SK-N-SH treated with all-trans-retinoic acid at 6 μM for 48 hours (cell line): ENCODE measurements at regions not wholly inside any gene's neighbourhood (a gene's known extent, or its start where the extent isn't known, plus 50 kb on each side); places are given as distances from the start of the nearest gene placed in this dataset.

ENCODE experiments used
- ATAC-seq: fragments of 200-7000 bp; cut with Tn5 transposase; 3 replicates; pipeline ENCODE4 v1.9.1; 2020; ENCODE audit warnings: mild to moderate bottlenecking, moderate library complexity
- ARNTL ChIP-seq: fragments of 450-650 bp; formaldehyde crosslinking; IDR thresholded peaks from 2 replicates; pipeline ENCODE4 v1.5.0; 2020; ENCODE audit warnings: low read depth, mild to moderate bottlenecking, moderate library complexity, borderline replicate concordance
- BACH2 ChIP-seq: fragments of 250-450 bp; sonication (Bioruptor Pico); IDR thresholded peaks from 2 replicates; pipeline ENCODE4 v1.9.0; 2021; ENCODE audit warnings: mild to moderate bottlenecking, borderline replicate concordance
- ESRRG ChIP-seq: fragments of 250-450 bp; sonication (Bioruptor Pico); IDR thresholded peaks from 2 replicates; pipeline ENCODE4 v1.6.1; 2021; ENCODE audit warnings: mild to moderate bottlenecking
- GLIS3 ChIP-seq: fragments of 250-450 bp; sonication (Bioruptor Pico); IDR thresholded peaks from 2 replicates; pipeline ENCODE4 v1.5.0; 2020; ENCODE audit warnings: mild to moderate bottlenecking, moderate library complexity
- ISL1 ChIP-seq: fragments of 250-450 bp; sonication (Bioruptor Pico); IDR thresholded peaks from 2 replicates; pipeline ENCODE4 v2.1.2; 2022; ENCODE audit warnings: mild to moderate bottlenecking, moderate library complexity
- OSR1 ChIP-seq: fragments of 250-450 bp; sonication (Bioruptor Pico); IDR thresholded peaks from 2 replicates; pipeline ENCODE4 v1.8.0; 2022; ENCODE audit warnings: moderate library complexity, mild to moderate bottlenecking, inconsistent platforms
- PPARA ChIP-seq: fragments of 250-450 bp; sonication (Bioruptor Pico); IDR thresholded peaks from 2 replicates; pipeline ENCODE4 v1.5.0; 2020; ENCODE audit warnings: mild to moderate bottlenecking, borderline replicate concordance
- RARB ChIP-seq: fragments of 250-450 bp; sonication (Bioruptor Pico); IDR thresholded peaks from 2 replicates; pipeline ENCODE4 v1.8.0; 2021; ENCODE audit warnings: mild to moderate bottlenecking, moderate library complexity
- SNAI2 ChIP-seq: fragments of 250-450 bp; sonication (Bioruptor Pico); IDR thresholded peaks from 2 replicates; pipeline ENCODE4 v1.5.0; 2020; ENCODE audit warnings: mild to moderate bottlenecking, moderate library complexity
- TCF4 ChIP-seq: fragments of 250-450 bp; sonication (Bioruptor Pico); IDR thresholded peaks from 2 replicates; pipeline ENCODE4 v1.8.0; 2021; ENCODE audit warnings: mild to moderate bottlenecking, moderate library complexity, borderline replicate concordance
- TOX ChIP-seq: fragments of 250-450 bp; sonication (Bioruptor Pico); IDR thresholded peaks from 2 replicates; pipeline ENCODE4 v1.8.0; 2021; ENCODE audit warnings: mild to moderate bottlenecking, moderate library complexity, borderline replicate concordance
- ZC3H10 ChIP-seq: fragments of 250-450 bp; sonication (Bioruptor Pico); IDR thresholded peaks from 2 replicates; pipeline ENCODE4 v1.5.1; 2021; ENCODE audit warnings: mild to moderate bottlenecking, moderate library complexity
- ZFP3 ChIP-seq: fragments of 250-450 bp; sonication (Bioruptor Pico); IDR thresholded peaks from 2 replicates; pipeline ENCODE4 v1.5.0; 2020; ENCODE audit warnings: mild to moderate bottlenecking, moderate library complexity
- ZFP30 ChIP-seq: fragments of 450-650 bp; formaldehyde crosslinking; IDR thresholded peaks from 2 replicates; pipeline ENCODE4 v1.5.0; 2022; ENCODE audit warnings: mild to moderate bottlenecking, moderate library complexity
- ZNF565 ChIP-seq: fragments of 450-650 bp; formaldehyde crosslinking; conservative IDR thresholded peaks from 2 replicates; pipeline ENCODE4 v1.5.0; 2020; ENCODE audit warnings: low read depth, mild to moderate bottlenecking, moderate library complexity
- ZNF70 ChIP-seq: fragments of 450-650 bp; formaldehyde crosslinking; IDR thresholded peaks from 2 replicates; pipeline ENCODE4 v1.5.0; 2020; ENCODE audit warnings: mild to moderate bottlenecking, moderate library complexity
- ZNF8 ChIP-seq: fragments of 450-650 bp; formaldehyde crosslinking; IDR thresholded peaks from 2 replicates; pipeline ENCODE4 v1.5.0; 2020; ENCODE audit warnings: mild to moderate bottlenecking, moderate library complexity
- TF ChIP-seq, protein P1 (sequence below): fragments of 250-450 bp; sonication (Bioruptor Pico); IDR thresholded peaks from 2 replicates; pipeline ENCODE4 v1.5.1; 2021; ENCODE audit warnings: mild to moderate bottlenecking, moderate library complexity
- TF ChIP-seq, protein P2 (sequence below): fragments of 250-450 bp; sonication (Bioruptor Pico); IDR thresholded peaks from 2 replicates; pipeline ENCODE4 v1.8.0; 2020; ENCODE audit warnings: mild to moderate bottlenecking, moderate library complexity, borderline replicate concordance
- TF ChIP-seq, protein P3 (sequence below): fragments of 250-450 bp; sonication (Bioruptor Pico); IDR thresholded peaks from 2 replicates; pipeline ENCODE4 v1.5.1; 2020; ENCODE audit warnings: low read depth, mild to moderate bottlenecking, moderate library complexity
- TF ChIP-seq, protein P4 (sequence below): fragments of 250-450 bp; sonication (Bioruptor Pico); IDR thresholded peaks from 2 replicates; pipeline ENCODE4 v1.5.0; 2020; ENCODE audit warnings: mild to moderate bottlenecking, moderate library complexity
- TF ChIP-seq, protein P5 (sequence below): fragments of 250-450 bp; sonication (Bioruptor Pico); IDR thresholded peaks from 2 replicates; pipeline ENCODE4 v1.8.0; 2021; ENCODE audit warnings: low read depth, mild to moderate bottlenecking, moderate library complexity, borderline replicate concordance

DNA sequence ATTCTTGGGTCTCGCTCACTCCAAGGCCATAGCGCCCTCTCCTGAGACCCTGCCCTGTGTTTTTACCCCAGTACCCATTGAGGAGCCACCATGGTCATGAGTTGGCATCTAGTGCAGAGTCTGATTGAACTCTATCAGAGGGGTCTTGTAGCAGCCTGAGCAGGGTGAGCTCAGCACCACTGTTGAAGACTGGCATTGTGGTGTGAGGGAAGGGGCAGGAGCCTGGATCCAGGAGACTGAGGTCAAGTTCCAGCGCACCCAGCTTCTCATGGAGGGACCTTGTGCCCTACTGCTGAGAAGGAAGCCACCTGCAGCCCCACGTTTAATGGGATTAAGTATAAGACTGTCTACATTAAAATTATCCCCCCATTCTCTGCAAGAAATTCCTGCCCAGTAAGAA, 65.8 kb upstream of the LARS2 start:
- no peak for ATAC-seq
- TF ChIP-seq, protein P1, sequence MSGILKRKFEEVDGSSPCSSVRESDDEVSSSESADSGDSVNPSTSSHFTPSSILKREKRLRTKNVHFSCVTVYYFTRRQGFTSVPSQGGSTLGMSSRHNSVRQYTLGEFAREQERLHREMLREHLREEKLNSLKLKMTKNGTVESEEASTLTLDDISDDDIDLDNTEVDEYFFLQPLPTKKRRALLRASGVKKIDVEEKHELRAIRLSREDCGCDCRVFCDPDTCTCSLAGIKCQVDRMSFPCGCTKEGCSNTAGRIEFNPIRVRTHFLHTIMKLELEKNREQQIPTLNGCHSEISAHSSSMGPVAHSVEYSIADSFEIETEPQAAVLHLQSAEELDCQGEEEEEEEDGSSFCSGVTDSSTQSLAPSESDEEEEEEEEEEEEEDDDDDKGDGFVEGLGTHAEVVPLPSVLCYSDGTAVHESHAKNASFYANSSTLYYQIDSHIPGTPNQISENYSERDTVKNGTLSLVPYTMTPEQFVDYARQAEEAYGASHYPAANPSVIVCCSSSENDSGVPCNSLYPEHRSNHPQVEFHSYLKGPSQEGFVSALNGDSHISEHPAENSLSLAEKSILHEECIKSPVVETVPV (CRISPR knock-in tag) = no peak
- TF ChIP-seq BACH2 (CRISPR knock-in tag) (no peak), OSR1 (CRISPR knock-in tag) (no peak), ZNF70 (no peak), RARB (CRISPR knock-in tag) (no peak), TOX (CRISPR knock-in tag) (no peak), GLIS3 (no peak), ESRRG (CRISPR knock-in tag) (no peak), TCF4 (CRISPR knock-in tag) (no peak), ZFP30 (no peak), ARNTL (CRISPR knock-in tag) (no peak), PPARA (CRISPR knock-in tag) (no peak), ISL1 (no peak), ZFP3 (CRISPR knock-in tag) (no peak), ZNF8 (CRISPR knock-in tag) (no peak)
- TF ChIP-seq, protein P2, sequence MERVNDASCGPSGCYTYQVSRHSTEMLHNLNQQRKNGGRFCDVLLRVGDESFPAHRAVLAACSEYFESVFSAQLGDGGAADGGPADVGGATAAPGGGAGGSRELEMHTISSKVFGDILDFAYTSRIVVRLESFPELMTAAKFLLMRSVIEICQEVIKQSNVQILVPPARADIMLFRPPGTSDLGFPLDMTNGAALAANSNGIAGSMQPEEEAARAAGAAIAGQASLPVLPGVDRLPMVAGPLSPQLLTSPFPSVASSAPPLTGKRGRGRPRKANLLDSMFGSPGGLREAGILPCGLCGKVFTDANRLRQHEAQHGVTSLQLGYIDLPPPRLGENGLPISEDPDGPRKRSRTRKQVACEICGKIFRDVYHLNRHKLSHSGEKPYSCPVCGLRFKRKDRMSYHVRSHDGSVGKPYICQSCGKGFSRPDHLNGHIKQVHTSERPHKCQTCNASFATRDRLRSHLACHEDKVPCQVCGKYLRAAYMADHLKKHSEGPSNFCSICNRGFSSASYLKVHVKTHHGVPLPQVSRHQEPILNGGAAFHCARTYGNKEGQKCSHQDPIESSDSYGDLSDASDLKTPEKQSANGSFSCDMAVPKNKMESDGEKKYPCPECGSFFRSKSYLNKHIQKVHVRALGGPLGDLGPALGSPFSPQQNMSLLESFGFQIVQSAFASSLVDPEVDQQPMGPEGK = no peak
- TF ChIP-seq, protein P3, sequence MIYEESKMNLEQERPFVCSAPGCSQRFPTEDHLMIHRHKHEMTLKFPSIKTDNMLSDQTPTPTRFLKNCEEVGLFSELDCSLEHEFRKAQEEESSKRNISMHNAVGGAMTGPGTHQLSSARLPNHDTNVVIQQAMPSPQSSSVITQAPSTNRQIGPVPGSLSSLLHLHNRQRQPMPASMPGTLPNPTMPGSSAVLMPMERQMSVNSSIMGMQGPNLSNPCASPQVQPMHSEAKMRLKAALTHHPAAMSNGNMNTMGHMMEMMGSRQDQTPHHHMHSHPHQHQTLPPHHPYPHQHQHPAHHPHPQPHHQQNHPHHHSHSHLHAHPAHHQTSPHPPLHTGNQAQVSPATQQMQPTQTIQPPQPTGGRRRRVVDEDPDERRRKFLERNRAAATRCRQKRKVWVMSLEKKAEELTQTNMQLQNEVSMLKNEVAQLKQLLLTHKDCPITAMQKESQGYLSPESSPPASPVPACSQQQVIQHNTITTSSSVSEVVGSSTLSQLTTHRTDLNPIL (CRISPR knock-in tag) = no peak
- TF ChIP-seq, protein P4, sequence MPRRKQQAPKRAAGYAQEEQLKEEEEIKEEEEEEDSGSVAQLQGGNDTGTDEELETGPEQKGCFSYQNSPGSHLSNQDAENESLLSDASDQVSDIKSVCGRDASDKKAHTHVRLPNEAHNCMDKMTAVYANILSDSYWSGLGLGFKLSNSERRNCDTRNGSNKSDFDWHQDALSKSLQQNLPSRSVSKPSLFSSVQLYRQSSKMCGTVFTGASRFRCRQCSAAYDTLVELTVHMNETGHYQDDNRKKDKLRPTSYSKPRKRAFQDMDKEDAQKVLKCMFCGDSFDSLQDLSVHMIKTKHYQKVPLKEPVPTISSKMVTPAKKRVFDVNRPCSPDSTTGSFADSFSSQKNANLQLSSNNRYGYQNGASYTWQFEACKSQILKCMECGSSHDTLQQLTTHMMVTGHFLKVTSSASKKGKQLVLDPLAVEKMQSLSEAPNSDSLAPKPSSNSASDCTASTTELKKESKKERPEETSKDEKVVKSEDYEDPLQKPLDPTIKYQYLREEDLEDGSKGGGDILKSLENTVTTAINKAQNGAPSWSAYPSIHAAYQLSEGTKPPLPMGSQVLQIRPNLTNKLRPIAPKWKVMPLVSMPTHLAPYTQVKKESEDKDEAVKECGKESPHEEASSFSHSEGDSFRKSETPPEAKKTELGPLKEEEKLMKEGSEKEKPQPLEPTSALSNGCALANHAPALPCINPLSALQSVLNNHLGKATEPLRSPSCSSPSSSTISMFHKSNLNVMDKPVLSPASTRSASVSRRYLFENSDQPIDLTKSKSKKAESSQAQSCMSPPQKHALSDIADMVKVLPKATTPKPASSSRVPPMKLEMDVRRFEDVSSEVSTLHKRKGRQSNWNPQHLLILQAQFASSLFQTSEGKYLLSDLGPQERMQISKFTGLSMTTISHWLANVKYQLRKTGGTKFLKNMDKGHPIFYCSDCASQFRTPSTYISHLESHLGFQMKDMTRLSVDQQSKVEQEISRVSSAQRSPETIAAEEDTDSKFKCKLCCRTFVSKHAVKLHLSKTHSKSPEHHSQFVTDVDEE (CRISPR knock-in tag) = no peak
- TF ChIP-seq, all 23 proteins: peak for 0

DNA sequence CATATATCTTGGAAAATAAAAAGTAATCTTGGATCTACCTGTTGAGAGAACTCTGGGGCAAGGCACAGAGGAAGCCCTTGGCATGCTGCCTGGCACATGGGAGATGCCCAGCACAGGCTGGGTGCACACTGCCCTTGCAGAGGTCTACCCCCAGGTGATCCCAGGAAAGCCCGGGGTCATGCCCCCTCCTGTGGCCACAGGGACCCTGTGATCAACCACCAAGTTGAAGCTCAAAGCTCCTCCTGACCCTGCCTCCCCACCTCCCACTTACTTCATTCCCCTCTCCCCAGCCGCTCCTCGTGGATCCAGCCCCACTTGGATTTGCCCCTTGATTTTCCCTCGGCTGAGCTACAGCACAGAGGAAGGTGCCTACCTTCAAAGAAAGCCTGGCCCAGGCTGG, 62.7 kb upstream of the LARS2 start:
- no peak for ATAC-seq
- TF ChIP-seq ESRRG (CRISPR knock-in tag) (no peak), ZNF8 (CRISPR knock-in tag) (no peak), RARB (CRISPR knock-in tag) (no peak), SNAI2 (CRISPR knock-in tag) (no peak), ZFP30 (no peak), GLIS3 (no peak), ZC3H10 (CRISPR knock-in tag) (no peak), ZNF70 (no peak), ARNTL (CRISPR knock-in tag) (no peak), ZFP3 (CRISPR knock-in tag) (no peak), PPARA (CRISPR knock-in tag) (no peak), ZNF565 (no peak), OSR1 (CRISPR knock-in tag) (no peak)
- TF ChIP-seq, protein P5, sequence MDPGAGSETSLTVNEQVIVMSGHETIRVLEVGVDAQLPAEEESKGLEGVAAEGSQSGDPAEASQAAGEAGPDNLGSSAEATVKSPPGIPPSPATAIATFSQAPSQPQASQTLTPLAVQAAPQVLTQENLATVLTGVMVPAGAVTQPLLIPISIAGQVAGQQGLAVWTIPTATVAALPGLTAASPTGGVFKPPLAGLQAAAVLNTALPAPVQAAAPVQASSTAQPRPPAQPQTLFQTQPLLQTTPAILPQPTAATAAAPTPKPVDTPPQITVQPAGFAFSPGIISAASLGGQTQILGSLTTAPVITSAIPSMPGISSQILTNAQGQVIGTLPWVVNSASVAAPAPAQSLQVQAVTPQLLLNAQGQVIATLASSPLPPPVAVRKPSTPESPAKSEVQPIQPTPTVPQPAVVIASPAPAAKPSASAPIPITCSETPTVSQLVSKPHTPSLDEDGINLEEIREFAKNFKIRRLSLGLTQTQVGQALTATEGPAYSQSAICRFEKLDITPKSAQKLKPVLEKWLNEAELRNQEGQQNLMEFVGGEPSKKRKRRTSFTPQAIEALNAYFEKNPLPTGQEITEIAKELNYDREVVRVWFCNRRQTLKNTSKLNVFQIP = no peak
- TF ChIP-seq, protein P3 (CRISPR knock-in tag) = no peak
- TF ChIP-seq, protein P4 (CRISPR knock-in tag) = no peak
- TF ChIP-seq, protein P2 = no peak
- TF ChIP-seq, protein P1 (CRISPR knock-in tag) = no peak
